CD4-positive, CD25-positive, alpha-beta regulatory T cell (primary cell): ENCODE measurements at regions not wholly inside any gene's neighbourhood (a gene's known extent, or its start where the extent isn't known, plus 50 kb on each side); places are given as distances from the start of the nearest gene placed in this dataset.

Experiments used
- ATAC-seq, 2 donors: fragments of 150-1000 bp; cut with Tn5 transposase; one replicate each; pipeline ENCODE4 v1.10.0; 2021; ENCODE audit warnings: low read depth in 2 of 2, moderate number of reproducible peaks in 2 of 2, moderate library complexity in 1 of 2
- DNase-seq, 3 donors: peaks; one replicate each; pipeline versions ENCODE4 v3.0.0 to v3.0.0-alpha.2; 2012 to 2022; ENCODE audit warnings: mixed read lengths in 1 of 3
- H3K27ac ChIP-seq: one replicate; pipeline ENCODE4 v1.7.0; 2013; ENCODE audit warnings: mild to moderate bottlenecking, low read length; ENCODE audit not compliant: insufficient read depth, poor library complexity, severe bottlenecking
- H3K27me3 ChIP-seq: one replicate; pipeline ENCODE4 v1.7.0; 2013; ENCODE audit warnings: low read length; ENCODE audit not compliant: control insufficient read depth, insufficient read depth
- H3K36me3 ChIP-seq: one replicate; pipeline ENCODE4 v1.7.0; 2013; ENCODE audit warnings: mild to moderate bottlenecking, low read length, moderate library complexity; ENCODE audit not compliant: control insufficient read depth, insufficient read depth
- H3K4me1 ChIP-seq: 2 replicates; pipeline ENCODE4 v1.7.0; 2013; ENCODE audit warnings: mild to moderate bottlenecking, low read length; ENCODE audit not compliant: insufficient read depth, control insufficient read depth, poor library complexity, severe bottlenecking
- H3K4me3 ChIP-seq: one replicate; pipeline ENCODE4 v1.7.0; 2013; ENCODE audit warnings: low read depth, mild to moderate bottlenecking, low read length, moderate library complexity
- H3K9me3 ChIP-seq, 2 experiments: 1 replicate in 1 of 2; 2 replicates in 1 of 2; pipeline ENCODE4 v1.7.0; 2013; ENCODE audit warnings: low read length in 2 of 2, mild to moderate bottlenecking in 1 of 2, moderate library complexity in 1 of 2; ENCODE audit not compliant: control insufficient read depth in 2 of 2
- H3K27ac Mint-ChIP-seq, 3 donors: one replicate each; pipeline ENCODE4 v1.8.0; 2020 to 2022; ENCODE audit warnings: mild to moderate bottlenecking in 3 of 3, mixed read lengths in 3 of 3, moderate library complexity in 2 of 3
- H3K27me3 Mint-ChIP-seq: one replicate; pipeline ENCODE4 v1.8.0; 2022; ENCODE audit warnings: mild to moderate bottlenecking, mixed read lengths
- H3K36me3 Mint-ChIP-seq: one replicate; pipeline ENCODE4 v1.8.0; 2020; ENCODE audit warnings: mixed read lengths
- H3K4me1 Mint-ChIP-seq, 4 donors: one replicate each; pipeline ENCODE4 v1.8.0; 2020 to 2022; ENCODE audit warnings: mixed read lengths in 4 of 4, mild to moderate bottlenecking in 1 of 4
- H3K4me3 Mint-ChIP-seq, 4 donors: one replicate each; pipeline ENCODE4 v1.8.0; 2020 to 2022; ENCODE audit warnings: mild to moderate bottlenecking in 4 of 4, mixed read lengths in 4 of 4, moderate library complexity in 3 of 4
- H3K9me3 Mint-ChIP-seq, 7 donors: one replicate each; pipeline ENCODE4 v1.8.0; 2020 to 2022; ENCODE audit warnings: mixed read lengths in 7 of 7, mild to moderate bottlenecking in 3 of 7, moderate library complexity in 2 of 7

DNA sequence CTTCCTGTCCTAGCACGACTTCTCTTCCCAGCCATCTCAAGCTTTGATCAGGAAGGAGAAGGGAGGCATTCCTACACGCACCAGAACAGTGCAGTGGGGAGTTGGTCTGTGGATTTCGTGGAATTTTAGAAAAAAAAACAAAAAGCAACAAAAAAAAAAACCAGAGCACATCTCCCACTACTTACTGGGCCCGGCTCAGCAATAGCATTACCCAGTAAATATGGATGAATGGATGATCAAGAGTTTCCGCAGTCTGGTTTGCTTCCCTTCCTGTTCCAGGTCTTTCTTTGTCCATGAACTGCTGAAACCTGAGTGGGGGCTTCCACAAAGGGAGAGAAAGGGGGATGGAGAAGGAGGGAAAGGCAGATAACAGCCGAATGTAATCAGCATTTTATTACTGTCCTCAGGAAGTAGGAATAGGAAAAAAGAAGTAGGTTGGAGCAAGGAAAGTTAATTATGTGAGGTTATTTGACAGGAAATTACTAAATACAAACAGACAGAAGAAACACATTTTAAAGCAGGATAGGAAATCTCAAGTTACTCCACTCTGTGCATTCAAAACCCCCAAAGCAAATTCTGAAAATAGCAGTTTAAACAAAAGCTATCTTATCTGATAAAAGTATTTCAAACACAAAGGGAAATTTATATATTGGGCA lies 349.0 kb downstream of the PRL start:
- DNase-seq (no peak), ATAC-seq (no peak)
- no peaks in the 10 kb centered on the region for H3K27me3 ChIP-seq
- no peak overlapping the region for H3K4me3 ChIP-seq
- H3K27ac Mint-ChIP-seq: no peak overlapping the region
- peaks cover 0 to 6% (median 0%) of the 10 kb centered on the region in 7 donors for H3K9me3 Mint-ChIP-seq
- H3K9me3 ChIP-seq: no peaks in the 10 kb centered on the region
- H3K36me3 Mint-ChIP-seq: no peaks in the 10 kb centered on the region
- no peaks in the 10 kb centered on the region for H3K27me3 Mint-ChIP-seq
- peaks cover 0 to 8% (median 0%) of the 10 kb centered on the region in 4 donors for H3K4me1 Mint-ChIP-seq
- H3K36me3 ChIP-seq: no peaks in the 10 kb centered on the region
- H3K4me1 ChIP-seq: no peaks in the 10 kb centered on the region
- no peak overlapping the region for H3K27ac ChIP-seq
- no peak overlapping the region for H3K4me3 Mint-ChIP-seq

DNA sequence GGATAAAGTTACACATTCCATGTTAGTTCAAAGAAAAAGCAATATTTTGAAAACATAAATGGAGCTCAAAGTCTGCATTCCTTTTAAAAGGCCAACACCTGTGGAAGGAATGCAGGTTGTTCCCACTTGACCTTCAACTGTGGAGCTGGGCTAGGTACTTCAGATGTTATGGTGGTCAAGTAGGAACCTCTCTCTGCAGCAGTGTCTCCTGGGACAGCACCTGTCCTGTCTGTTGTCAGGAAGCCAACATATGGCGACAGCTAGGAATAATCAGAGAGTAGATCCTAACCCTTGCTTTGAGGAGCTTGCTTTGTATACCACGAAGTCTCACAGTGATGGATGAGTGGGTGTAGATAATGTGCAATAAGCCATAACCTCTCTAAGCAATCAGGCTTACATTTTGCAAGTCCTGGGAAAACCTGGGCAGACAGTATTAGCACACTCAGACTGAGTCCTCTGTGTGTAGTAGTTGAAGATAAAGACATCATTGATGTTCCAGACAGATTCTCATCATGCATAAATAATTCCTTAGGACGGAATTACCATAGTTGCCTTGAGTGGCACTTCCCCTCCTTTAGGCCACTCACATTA lies 347.5 kb downstream of the PRL start:
- Mint-ChIP-seq H3K4me1 (peaks cover 0 to 8% (median 0%) of the 10 kb centered on the region in 4 donors), H3K27ac (no peak overlapping the region), H3K4me3 (no peak overlapping the region), H3K27me3 (no peaks in the 10 kb centered on the region), H3K9me3 (peaks cover 0 to 6% (median 0%) of the 10 kb centered on the region in 7 donors), H3K36me3 (no peaks in the 10 kb centered on the region)
- no peak for DNase-seq
- Histone ChIP-seq H3K27me3 (no peaks in the 10 kb centered on the region), H3K9me3 (no peaks in the 10 kb centered on the region), H3K36me3 (no peaks in the 10 kb centered on the region), H3K4me1 (no peaks in the 10 kb centered on the region), H3K27ac (no peak overlapping the region), H3K4me3 (no peak overlapping the region)
- no peak for ATAC-seq

DNA sequence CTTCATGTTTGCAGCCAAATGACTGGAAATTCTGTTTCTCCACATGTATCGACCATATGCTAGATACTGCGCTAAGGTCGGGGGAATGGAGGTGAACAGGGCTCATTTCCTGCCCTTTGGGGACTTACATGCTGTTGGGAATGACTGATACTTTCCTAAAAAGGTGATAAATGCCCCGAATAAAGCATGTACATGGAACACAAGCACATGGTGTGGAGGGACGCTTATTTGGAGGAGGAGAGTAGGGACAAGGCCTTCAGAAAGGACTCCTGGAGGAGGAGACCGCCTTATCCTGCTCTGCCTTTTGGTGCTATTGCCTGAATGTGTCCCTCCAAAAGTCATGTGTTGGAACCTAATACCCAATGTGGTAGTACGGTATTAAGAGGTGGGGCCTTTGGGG lies 344.5 kb downstream of the PRL start:
- Mint-ChIP-seq H3K27ac (no peak overlapping the region), H3K4me3 (no peak overlapping the region), H3K27me3 (no peaks in the 10 kb centered on the region), H3K36me3 (no peaks in the 10 kb centered on the region), H3K4me1 (peaks cover 0 to 8% (median 0%) of the 10 kb centered on the region in 4 donors), H3K9me3 (peaks cover 0 to 5% (median 0%) of the 10 kb centered on the region in 7 donors)
- no peak overlapping the region for H3K4me3 ChIP-seq
- DNase-seq: no peak
- no peaks in the 10 kb centered on the region for H3K4me1 ChIP-seq
- no peaks in the 10 kb centered on the region for H3K36me3 ChIP-seq
- no peaks in the 10 kb centered on the region for H3K9me3 ChIP-seq
- no peaks in the 10 kb centered on the region for H3K27me3 ChIP-seq
- no peak for ATAC-seq
- no peak overlapping the region for H3K27ac ChIP-seq

DNA sequence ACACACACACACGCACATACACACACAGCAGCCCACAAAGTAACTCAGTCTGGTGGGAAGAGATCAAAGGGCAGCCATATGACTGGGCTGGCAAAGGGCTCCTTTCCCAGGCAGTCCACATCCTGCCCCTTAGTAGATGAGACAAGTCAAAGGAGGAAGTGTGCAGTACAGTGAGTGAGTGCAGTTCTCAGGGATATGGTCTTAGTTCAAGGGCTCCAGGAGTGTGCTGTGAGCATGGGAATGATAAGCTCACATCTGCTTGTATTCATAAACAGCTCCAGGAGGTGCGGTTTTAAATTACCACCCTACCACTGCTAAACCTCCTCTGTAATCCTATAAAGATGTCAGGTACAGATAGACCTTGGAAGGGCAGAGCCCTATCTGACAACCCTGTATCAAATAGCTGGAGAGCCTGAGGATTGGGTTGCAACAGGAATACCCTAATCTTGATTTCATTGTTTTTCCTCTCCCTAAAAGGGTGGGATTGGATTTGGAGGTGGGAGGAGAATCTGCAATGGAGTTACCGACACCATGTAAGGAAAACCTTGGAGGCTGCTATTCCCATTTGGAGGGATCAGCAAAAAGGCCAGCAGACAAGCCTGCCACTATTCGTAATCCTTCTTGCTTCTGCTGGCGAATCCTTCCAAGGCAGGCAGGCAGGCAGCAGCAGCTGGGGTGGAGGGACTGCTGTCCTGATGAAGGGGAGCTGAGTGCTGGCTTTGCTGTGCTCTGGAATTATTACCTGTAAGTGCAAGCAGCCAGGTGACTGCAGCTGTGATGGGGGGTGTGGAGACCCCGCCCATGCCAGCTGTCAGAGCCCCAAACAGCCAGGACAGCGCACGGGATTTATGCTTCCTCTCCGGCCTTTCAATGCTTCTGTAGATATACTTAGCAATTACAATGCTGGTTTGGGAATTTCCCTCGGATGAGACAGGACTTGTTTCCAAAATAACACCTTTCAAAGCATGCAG lies 342.7 kb downstream of the PRL start:
- H3K27ac ChIP-seq: no peak overlapping the region
- no peaks in the 10 kb centered on the region for H3K27me3 Mint-ChIP-seq
- no peak overlapping the region for H3K4me3 Mint-ChIP-seq

DNA sequence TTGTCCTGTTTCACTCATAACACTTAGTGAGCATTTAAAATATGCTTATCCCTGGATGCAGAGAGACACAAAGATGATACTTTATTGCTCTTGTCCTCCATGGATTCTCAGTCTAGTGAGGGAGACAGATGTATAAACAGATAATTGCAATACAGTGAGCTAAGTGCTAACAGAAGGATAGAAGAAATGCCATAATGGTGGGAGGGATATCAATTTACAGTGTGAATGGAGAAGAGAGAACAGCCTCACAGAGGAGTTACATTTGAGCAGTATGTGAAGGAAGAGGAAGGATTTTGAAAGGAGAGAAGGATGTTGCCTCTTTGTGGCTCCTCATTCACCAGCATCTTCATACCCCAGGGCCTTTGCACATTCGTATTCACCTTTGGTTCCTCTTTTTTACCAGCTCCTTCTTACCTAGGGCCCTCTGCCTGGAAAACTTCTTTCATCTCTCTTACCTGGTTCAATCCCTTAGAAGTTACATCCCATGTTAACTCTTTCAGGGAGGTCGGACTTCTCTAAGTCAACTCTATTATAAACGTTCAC lies 341.7 kb downstream of the PRL start:
- Mint-ChIP-seq H3K4me3 (no peak overlapping the region), H3K36me3 (no peaks in the 10 kb centered on the region), H3K27me3 (no peaks in the 10 kb centered on the region), H3K4me1 (peaks cover 0 to 8% (median 0%) of the 10 kb centered on the region in 4 donors), H3K9me3 (peaks cover 0 to 2% (median 0%) of the 10 kb centered on the region in 7 donors), H3K27ac (no peak overlapping the region)
- H3K27me3 ChIP-seq: no peaks in the 10 kb centered on the region
- H3K9me3 ChIP-seq: no peaks in the 10 kb centered on the region
- H3K4me1 ChIP-seq: no peaks in the 10 kb centered on the region
- no peak overlapping the region for H3K27ac ChIP-seq
- DNase-seq (no peak), ATAC-seq (no peak)
- no peak overlapping the region for H3K4me3 ChIP-seq
- no peaks in the 10 kb centered on the region for H3K36me3 ChIP-seq

More for the DNA sequence above, 342.7 kb downstream of the PRL start:
- H3K4me3 ChIP-seq: no peak overlapping the region
- Mint-ChIP-seq H3K9me3 (no peaks in the 10 kb centered on the region), H3K4me1 (peaks cover 0 to 8% (median 0%) of the 10 kb centered on the region in 4 donors), H3K36me3 (no peaks in the 10 kb centered on the region), H3K27ac (no peak overlapping the region)
- H3K9me3 ChIP-seq: no peaks in the 10 kb centered on the region
- H3K27me3 ChIP-seq: no peaks in the 10 kb centered on the region
- DNase-seq (no peak), ATAC-seq (no peak)
- H3K36me3 ChIP-seq: no peaks in the 10 kb centered on the region
- H3K4me1 ChIP-seq: no peaks in the 10 kb centered on the region

DNA sequence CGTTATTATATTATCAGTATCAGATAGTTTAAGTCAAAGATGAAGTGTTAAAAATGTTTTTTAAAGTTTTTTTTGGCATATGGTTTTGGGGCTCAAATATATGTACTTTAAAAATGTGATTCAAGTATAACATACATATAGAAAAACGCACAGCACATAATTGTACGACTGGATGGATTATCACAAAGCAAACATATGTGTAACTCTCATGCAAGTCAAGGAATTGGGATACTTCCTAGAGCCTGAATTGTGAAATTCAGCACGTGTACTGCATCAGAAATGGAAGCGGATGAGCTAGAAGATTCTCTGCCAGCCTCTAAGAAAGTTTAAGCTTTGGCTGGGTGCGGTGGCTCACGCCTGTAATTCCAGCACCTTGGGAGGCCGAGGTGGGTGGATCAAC lies 340.9 kb downstream of the PRL start:
- Histone ChIP-seq H3K36me3 (no peaks in the 10 kb centered on the region), H3K9me3 (no peaks in the 10 kb centered on the region), H3K4me1 (no peaks in the 10 kb centered on the region), H3K27me3 (no peaks in the 10 kb centered on the region), H3K27ac (no peak overlapping the region), H3K4me3 (no peak overlapping the region)
- Mint-ChIP-seq H3K4me1 (peaks cover 0 to 8% (median 0%) of the 10 kb centered on the region in 4 donors), H3K9me3 (peaks cover 0 to 3% (median 0%) of the 10 kb centered on the region in 7 donors), H3K27ac (no peak overlapping the region), H3K36me3 (no peaks in the 10 kb centered on the region), H3K27me3 (no peaks in the 10 kb centered on the region), H3K4me3 (no peak overlapping the region)
- DNase-seq: no peak
- ATAC-seq: no peak

DNA sequence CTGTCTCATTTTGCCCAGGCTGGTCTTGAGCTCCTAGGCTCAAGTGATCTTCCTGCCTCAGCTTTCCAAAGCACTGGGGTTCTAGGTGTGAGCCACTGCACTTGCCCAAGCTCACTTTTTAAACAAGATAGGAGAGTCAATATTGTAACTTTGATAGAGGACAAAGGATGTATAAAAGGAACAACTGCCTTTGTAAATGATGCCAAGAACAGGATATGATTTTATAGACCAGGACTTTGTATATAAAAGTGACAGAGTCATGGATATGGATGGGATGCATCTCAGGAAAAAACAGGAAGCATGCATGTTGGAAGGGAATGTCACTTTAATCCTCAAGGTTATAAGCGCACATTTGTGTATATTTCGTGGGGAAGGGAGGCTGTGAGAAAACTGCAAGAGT lies 338.4 kb downstream of the PRL start:
- Histone ChIP-seq H3K4me3 (no peak overlapping the region), H3K4me1 (no peaks in the 10 kb centered on the region), H3K27ac (no peak overlapping the region), H3K36me3 (no peaks in the 10 kb centered on the region), H3K9me3 (no peaks in the 10 kb centered on the region), H3K27me3 (no peaks in the 10 kb centered on the region)
- no peak overlapping the region for H3K4me3 Mint-ChIP-seq
- H3K36me3 Mint-ChIP-seq: no peaks in the 10 kb centered on the region
- ATAC-seq (no peak), DNase-seq (no peak)
- H3K4me1 Mint-ChIP-seq: no peaks in the 10 kb centered on the region
- H3K9me3 Mint-ChIP-seq: peaks cover 0 to 4% (median 0%) of the 10 kb centered on the region in 7 donors
- no peak overlapping the region for H3K27ac Mint-ChIP-seq
- no peaks in the 10 kb centered on the region for H3K27me3 Mint-ChIP-seq
